Stimulated activated CD8-positive, alpha-beta memory T cell treated with anti-CD3 and anti-CD28 coated beads, Interleukin-12 subunit alpha, Interleukin-12 subunit beta, amount 100 ng/mL, for 24 hours (primary cell): ENCODE measurements at regions not wholly inside any gene's neighbourhood (a gene's known extent, or its start where the extent isn't known, plus 50 kb on each side); places are given as distances from the start of the nearest gene placed in this dataset.

Experiments
- DNase-seq: peaks from one replicate; pipeline ENCODE4 v3.0.0-alpha.2; 2020; ENCODE audit errors: extremely low read depth

GRCh38 chr2:203813684-203814083 is 53.9 kb upstream of the CTLA4 start:
- DNase-seq = no peak

DNA sequence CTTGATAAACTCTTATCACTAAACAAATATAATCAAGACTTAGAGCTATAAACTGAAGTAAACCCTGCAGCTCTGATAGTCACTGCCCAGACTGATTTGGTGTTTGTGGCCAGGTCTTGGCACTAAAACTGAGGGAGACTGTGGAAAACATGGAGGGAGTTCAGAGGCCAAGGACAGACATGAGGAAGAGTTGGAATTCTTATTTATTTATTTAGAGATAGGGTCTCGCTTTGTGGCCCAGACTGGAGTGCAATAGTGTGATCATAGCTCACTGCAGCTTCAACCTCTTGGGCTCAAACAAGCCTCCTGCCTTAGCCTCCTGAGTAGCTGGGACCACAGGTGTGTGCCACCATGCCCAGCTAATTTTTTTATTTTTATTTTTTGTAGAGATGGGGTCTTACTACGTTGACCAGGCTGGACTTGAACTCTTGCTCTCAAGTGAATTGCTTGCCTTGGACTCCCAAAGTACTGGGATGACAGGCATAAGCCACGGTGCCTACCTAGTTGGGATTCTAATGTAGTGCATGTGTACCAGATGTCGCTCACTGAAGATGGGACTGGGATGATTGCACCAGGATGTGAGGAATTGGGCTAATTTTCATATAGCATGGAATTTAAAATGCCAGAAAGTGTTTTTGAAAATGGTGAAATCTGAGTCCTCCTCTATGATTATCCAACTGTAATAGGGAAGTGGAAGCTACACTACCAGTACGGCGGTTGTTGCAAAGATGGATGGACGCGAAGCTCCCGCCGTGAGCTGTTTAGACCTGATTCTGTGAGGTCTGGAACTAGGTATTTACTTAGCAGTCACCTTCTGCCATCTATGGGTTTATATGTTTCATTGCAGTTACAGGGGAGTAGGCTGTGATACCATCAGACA is 52.7 kb upstream of the CTLA4 start:
- DNase-seq = no peak

DNA sequence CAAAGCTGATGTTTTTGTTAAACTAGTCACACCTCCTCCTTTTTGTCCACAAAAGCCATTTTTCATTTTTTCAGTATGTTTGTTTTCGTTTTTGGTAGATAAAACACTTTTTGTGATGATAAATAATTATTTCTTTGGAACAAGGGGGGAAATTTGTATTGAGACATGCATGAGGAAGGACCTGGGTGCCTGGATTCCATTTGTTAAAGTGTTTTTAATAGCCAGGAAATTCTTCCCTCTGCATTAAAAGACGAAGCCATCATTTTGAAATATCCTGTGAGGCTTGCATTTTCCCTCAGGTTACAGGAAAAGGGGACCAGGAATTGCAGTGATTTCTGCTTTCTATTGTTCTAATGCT is 52.1 kb upstream of the CTLA4 start:
- DNase-seq = no peak

DNA sequence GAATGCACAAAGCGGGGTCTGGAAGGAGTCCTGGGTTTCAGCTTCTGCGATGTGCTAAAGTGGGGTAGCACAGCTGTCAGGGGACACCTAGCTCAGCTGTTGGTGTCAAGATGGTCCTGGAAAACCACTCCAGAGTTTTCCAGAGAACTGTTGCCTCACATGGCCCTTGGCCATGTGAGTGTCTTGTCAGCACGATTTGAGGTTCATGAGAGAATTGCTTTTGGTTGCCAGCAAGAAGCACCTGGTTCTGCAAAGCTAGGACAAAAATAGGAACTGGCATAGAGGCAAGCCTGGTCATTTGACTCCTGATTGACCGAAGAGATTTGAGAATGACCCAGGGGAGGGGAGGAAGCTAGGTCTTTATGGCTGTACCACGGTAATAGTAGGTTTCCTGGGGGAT is 50.4 kb upstream of the CTLA4 start:
- DNase-seq = no peak
